ENCODE measurements at regions not wholly inside any gene's neighbourhood (a gene's known extent, or its start where the extent isn't known, plus 50 kb on each side); places are given as distances from the start of the nearest gene placed in this dataset.

- no peak for DNase-seq
These were observed 298.1 kb upstream of the NEBL start for GRCh38 chr10:21195252-21195651.

DNA sequence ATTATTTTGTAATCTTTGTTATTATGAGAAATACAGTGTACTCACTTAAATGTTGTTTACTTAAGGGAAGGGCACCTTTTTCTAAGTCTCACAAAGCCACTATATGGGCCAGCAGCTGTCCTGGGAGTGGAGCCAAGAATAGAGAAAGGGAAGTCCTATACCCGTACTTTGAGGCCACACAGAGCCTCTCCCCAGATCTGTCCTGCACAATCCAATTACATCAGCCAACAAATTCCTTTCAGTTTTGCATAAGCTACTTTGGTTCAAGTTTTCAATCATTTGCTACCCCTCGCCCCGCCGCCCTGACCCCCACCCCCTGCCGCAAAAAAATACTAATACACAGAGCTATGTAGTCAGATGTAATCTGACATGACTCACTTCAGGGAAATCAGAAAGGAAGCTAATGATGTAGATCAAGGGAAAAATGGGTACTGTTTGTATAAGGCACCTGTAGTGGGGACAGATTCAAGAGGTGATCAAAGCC lies 297.4 kb upstream of the NEBL start:
- no peak for DNase-seq

- DNase-seq = no peak
These were observed 296.1 kb upstream of the NEBL start for GRCh38 chr10:21193196-21193595.

GRCh38 chr10:21191512-21191911 lies 294.4 kb upstream of the NEBL start:
- DNase-seq = no peak

DNA sequence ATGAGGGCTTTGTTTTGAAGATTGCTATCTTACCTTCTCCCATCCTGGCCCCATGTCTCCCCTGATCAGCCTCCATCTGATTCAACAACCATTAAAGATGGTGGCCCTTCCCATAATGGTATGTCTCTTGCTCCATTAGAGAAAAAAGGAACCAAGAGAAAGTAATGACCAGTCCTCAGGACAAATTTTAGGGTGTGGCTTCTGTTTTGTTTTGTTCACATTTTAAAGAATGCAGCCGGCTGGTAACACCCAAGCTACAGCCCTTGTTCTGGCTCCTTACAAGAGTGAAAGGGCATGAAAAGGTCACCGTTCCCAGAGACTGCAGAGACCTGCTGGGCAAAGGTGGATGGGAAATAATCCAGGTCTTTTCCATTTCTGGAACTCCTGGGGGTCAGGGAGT lies 287.9 kb upstream of the NEBL start:
- DNase-seq = no peak

DNA sequence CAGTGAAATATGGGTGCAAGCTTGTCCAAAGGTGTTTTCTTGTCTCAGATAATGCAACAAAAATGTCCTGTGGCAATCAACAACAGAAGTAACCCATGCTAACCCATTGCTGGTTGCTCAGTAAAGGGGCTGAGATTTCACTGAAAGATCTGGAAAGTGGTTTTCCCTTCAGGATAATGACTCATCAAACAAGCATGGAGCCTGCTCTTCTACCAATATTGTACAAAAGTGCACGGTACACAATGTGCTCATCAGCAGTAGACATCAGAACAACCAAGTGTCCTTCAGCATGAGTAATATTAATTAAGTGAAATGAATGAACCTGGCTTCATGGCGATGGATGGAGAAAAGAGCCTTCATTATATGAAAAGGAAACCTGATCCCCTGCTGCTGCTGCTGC lies 287.1 kb upstream of the NEBL start:
- no peak for DNase-seq

DNA sequence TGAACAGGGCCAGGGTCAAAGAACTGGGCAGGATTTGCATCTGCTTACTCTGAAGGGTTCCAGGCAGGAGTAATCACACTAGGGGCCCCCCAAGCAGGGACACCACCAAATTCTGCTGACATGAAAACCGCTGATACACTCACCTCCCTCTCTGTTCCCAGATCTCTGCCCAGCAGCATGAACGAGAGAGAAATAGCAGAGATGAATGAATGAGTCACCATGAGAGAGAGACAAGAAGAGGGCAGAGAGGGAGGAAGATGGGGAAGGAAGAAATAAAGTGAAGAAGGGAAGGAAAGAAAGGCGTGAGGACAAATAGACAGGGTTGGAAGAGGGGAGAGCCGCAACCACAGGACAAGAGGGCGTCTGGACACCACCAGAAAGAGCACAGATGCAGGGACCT lies 285.9 kb upstream of the NEBL start:
- no peak for DNase-seq

DNA sequence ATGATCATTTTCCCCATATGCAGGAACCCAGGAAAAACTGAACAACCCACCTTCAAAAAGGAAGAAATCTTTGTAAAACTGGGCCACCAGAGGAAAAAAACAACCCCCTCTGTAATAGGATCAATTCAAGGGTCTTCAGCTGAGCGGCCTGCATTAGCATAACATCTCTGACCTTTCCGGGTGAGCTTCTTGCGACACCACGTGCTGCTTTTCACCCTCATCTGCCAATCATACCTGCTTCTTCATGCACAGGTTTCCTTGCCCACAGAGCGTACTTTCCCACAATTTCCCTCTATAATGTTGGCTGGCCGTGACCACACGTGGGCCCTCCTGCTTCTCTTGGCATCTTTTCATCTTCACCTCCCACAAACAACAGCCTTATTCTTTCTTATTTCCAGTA lies 284.3 kb upstream of the NEBL start:
- DNase-seq = no peak

- no peak for DNase-seq
These were observed 283.5 kb upstream of the NEBL start for GRCh38 chr10:21180604-21181003.

- DNase-seq = no peak
These were observed 279.9 kb upstream of the NEBL start for GRCh38 chr10:21176934-21177480.

DNA sequence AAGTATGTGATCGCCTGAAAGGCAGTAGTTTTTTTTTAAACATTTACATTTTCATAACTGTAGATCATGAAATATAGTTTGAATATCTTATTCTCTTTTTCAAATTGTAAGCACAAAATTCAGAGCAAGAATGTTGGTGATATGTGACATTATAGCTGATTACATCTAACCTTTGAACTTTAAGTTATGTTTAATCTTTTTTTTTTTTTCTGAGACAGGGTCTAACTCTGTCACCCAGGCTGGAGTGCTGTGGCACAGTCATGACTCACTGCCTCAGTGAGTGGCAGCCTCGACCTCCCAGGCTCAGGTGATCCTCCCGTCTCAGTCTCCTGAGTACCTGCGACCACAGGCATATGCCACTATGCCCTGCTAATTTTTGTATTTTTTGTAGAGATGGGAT lies 278.7 kb upstream of the NEBL start:
- no peak for DNase-seq

DNA sequence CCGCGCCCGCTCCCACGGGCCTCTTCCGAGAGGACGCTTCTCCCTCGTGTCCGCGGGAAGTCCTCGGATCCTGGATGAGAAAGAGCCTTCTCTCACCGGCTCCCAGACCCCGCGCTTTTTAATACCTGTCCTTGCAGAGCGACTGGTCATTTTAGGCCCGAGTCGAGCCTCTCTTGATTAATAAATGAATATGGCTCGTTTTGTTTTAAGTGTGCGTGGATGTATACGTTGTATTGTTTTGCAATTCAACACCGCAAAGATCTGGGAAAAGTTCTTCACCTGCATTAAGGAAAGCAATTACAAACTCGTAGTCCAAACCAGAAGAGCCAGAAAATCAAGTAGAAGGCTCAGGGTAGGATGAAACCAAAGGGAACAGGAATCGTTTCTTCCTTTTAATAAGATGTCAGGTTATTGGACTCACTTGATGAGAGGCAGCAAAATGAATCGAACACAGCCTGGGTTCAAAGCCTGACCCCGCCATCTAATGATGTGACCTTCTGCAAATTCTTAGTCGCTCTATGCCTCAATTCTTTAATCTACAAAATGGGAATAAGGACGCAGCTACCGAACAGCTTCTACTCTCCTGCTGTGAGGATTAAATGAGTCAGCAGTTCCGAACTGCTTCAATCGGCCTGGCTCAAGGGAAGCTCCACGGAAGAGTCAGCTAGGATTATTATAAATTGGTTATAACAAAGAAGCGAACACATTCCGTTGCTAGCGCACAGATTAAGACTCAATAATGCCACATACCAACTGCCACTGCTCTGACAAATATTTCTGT lies 277.8 kb upstream of the NEBL start:
- no peak for DNase-seq

- DNase-seq = no peak
These were observed 276.9 kb upstream of the NEBL start for GRCh38 chr10:21173802-21174714.

DNA sequence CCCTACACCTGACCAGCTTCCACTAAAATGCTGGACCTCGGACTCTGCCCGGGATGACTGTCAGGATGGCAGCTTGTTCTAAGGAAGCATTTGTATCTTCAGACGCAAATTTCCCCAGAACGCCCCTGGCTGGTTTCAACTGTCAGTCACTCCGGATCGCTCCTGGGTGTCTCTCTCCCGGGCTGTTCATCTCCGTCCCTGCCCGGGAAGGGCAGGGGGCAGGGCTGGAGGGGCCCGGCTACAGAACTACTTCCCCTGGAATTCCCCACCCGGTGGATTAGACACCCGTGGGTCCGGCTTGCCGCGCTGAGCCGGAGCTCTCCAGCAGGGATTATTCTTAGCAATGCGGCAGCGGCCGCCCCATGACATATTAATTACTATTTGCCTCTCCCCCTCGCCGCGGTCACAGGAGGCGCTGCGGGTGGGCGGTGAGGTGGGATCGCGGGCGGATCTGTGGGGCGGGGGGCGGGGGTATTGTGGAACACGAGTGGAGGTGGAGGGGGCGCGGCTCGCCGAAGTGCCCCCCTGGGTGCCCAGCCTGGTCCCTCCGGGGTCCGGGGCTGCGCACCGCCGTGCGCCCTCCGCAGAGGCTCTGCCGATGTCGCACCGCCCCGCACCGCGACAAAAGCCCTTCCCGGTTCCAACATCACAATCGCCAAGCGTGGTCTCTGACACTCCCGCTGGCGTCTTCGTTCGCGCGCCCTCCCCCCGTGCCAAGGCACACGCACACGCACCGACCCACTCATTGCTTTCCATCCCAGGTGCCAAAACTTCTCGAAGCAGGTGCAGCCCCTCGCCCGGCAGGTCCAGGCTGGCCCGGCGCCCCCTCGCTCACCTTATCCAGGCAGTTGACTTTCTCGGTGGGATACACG lies 276.1 kb upstream of the NEBL start:
- no peak for DNase-seq

- DNase-seq = no peak
These were observed 275.4 kb upstream of the NEBL start for GRCh38 chr10:21172542-21172929.

- DNase-seq = no peak
These were observed 274.9 kb upstream of the NEBL start for GRCh38 chr10:21171936-21172541.

DNA sequence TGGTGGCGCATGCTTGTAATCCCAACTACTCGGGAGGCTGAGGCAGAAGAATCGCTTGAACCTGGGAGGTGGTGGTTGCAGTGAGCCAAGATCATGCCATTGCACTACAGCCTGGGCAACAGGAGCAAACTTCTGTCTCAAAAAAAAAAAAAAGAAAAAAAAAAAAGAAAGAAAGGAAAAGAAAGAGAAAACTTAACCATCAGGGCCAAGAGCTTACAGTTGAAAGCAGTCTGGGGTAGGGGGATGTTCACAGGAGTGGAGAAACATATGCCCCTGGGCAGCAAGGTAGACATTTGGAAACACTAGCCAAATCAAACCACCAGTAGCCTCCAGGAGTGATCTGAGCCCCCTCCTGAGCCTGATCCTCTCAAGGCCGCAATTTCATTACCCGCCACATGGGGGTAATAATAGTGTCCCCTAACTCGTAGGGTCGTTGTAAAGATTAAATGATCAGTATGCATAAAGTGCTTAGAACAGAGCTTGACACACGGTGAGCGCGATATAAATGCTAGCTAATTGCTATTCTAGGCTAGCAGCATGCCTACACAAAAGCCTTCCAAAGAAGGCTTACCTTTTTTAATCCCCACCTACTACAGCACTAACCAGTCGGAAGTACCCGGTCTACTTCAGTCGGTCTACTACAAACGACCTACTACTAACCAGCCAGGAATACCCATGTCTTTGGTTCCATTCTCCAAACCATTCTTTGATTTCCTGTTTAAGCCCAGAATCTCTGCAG lies 274.3 kb upstream of the NEBL start:
- DNase-seq = no peak

- DNase-seq = no peak
These were observed 273.1 kb upstream of the NEBL start for GRCh38 chr10:21170216-21170615.

GRCh38 chr10:21169271-21169670 lies 272.2 kb upstream of the NEBL start:
- DNase-seq = no peak

- no peak for DNase-seq
These were observed 270.3 kb upstream of the NEBL start for GRCh38 chr10:21167288-21168010.

Measured in activated effector memory CD4-positive, alpha-beta T cell treated with Interleukin-2 at 50 U/mL for 16 hours (primary cell).